HEK293T (cell line): ENCODE measurements at regions not wholly inside any gene's neighbourhood (a gene's known extent, or its start where the extent isn't known, plus 50 kb on each side); places are given as distances from the start of the nearest gene placed in this dataset.

ENCODE experiments used
- BHLHE40 ChIP-seq: fragments of 450-650 bp; IDR thresholded peaks from 2 replicates; pipeline ENCODE4 v1.6.1; 2016; ENCODE audit warnings: mild to moderate bottlenecking, moderate library complexity, borderline replicate concordance
- CTBP1 ChIP-seq: fragments of 450-650 bp; IDR thresholded peaks from 2 replicates; pipeline ENCODE4 v1.6.1; 2016; ENCODE audit warnings: borderline replicate concordance
- ELF4 ChIP-seq: fragments of 450-650 bp; IDR thresholded peaks from 2 replicates; pipeline ENCODE4 v1.6.1; 2017; ENCODE audit warnings: antibody characterized with exemption
- FOXA1 ChIP-seq: fragments of 450-650 bp; IDR thresholded peaks from 2 replicates; pipeline ENCODE4 v1.6.1; 2016; ENCODE audit warnings: mild to moderate bottlenecking
- FOXK2 ChIP-seq: fragments of 450-650 bp; IDR thresholded peaks from 2 replicates; pipeline ENCODE4 v1.6.1; 2016; ENCODE audit warnings: mild to moderate bottlenecking
- FOXM1 ChIP-seq: fragments of 450-650 bp; IDR thresholded peaks from 2 replicates; pipeline ENCODE4 v1.6.1; 2017; ENCODE audit warnings: mild to moderate bottlenecking, borderline replicate concordance
- L3MBTL2 ChIP-seq: fragments of 450-650 bp; conservative IDR thresholded peaks from 2 replicates; pipeline ENCODE4 v1.6.1; 2016; ENCODE audit warnings: mild to moderate bottlenecking
- NFRKB ChIP-seq: fragments of 450-650 bp; IDR thresholded peaks from 2 replicates; pipeline ENCODE4 v1.6.1; 2016; ENCODE audit warnings: mild to moderate bottlenecking, moderate library complexity
- PKNOX1 ChIP-seq: fragments of 450-650 bp; IDR thresholded peaks from 2 replicates; pipeline ENCODE4 v1.6.1; 2016
- SP1 ChIP-seq: fragments of 450-650 bp; IDR thresholded peaks from 2 replicates; pipeline ENCODE4 v1.6.1; 2017
- SUZ12 ChIP-seq: fragments of 450-650 bp; IDR thresholded peaks from 2 replicates; pipeline ENCODE4 v1.6.1; 2016; ENCODE audit warnings: mild to moderate bottlenecking
- ZNF384 ChIP-seq: fragments of 450-650 bp; IDR thresholded peaks from 2 replicates; pipeline ENCODE4 v1.6.1; 2016

- no peak for TF ChIP-seq NFRKB
- TF ChIP-seq FOXM1 = no peak
- TF ChIP-seq ZNF384 = no peak
- no peak for TF ChIP-seq L3MBTL2
- TF ChIP-seq FOXA1 = no peak
- TF ChIP-seq SP1 = no peak
- TF ChIP-seq FOXK2 = no peak
- TF ChIP-seq ELF4 = no peak
- no peak for TF ChIP-seq SUZ12
- TF ChIP-seq BHLHE40 = no peak
- no peak for TF ChIP-seq CTBP1
- TF ChIP-seq PKNOX1 = no peak
Measured at GRCh38 chr5:115738830-115739229, 77.6 kb downstream of the CDO1 start.
